ENCODE measurements at regions not wholly inside any gene's neighbourhood (a gene's known extent, or its start where the extent isn't known, plus 50 kb on each side); places are given as distances from the start of the nearest gene placed in this dataset.

DNA sequence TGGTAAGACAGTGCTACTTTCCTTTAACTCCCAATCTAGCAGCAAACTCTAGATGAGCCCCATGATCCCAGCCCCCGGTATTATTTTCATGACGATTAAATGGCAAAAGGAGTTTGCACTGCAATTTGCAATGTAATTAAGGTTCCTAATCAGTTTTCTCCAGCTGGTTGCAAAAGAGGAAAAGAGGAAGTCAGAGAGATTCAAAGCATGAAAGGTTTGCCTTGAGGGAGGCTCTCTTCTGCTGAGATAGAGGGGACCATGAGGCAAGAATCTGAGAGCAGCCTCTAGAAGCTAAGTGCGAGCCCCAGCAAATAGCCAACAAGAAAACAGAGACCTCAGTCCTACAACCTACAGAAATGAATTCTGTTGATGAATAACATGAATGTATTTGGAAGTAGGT lies 527.1 kb downstream of the UQCRFS1 start:
- TF ChIP-seq CTCF (conservative IDR thresholded peaks at IDR 0.05; ENCODE audit: low read depth, low read length) (no peak), EZH2 (IDR thresholded peaks at IDR 0.05; ENCODE audit: borderline replicate concordance, low read depth, low read length, poor library complexity, severe bottlenecking) (no peak)
